GM18867 (cell line): ENCODE measurements at regions not wholly inside any gene's neighbourhood (a gene's known extent, or its start where the extent isn't known, plus 50 kb on each side); places are given as distances from the start of the nearest gene placed in this dataset.

Experiments
- ATAC-seq: cut with Tn5 transposase; IDR thresholded peaks from one replicate; pipeline ENCODE4 v1.9.1; 2021; ENCODE audit warnings: mild to moderate bottlenecking, moderate library complexity; ENCODE audit not compliant: unreplicated experiment

- ATAC-seq = no peak
Measured at GRCh38 chr12:115337693-115338543, 653.9 kb upstream of the TBX3 start.

GRCh38 chr12:115336506-115336905 lies 652.5 kb upstream of the TBX3 start:
- ATAC-seq = no peak

GRCh38 chr12:115335594-115335993 lies 651.6 kb upstream of the TBX3 start:
- no peak for ATAC-seq

GRCh38 chr12:115335048-115335447 lies 651.1 kb upstream of the TBX3 start:
- ATAC-seq = no peak

- ATAC-seq = no peak
Measured at GRCh38 chr12:115332945-115333344, 649.0 kb upstream of the TBX3 start.

- no peak for ATAC-seq
Measured at GRCh38 chr12:115325858-115326257, 641.9 kb upstream of the TBX3 start.

GRCh38 chr12:115324949-115325593 lies 641.1 kb upstream of the TBX3 start:
- no peak for ATAC-seq

- no peak for ATAC-seq
Measured at GRCh38 chr12:115323223-115323905, 639.4 kb upstream of the TBX3 start.

- peak; percentile 89 for ATAC-seq
Measured at GRCh38 chr12:115322275-115322674, 638.3 kb upstream of the TBX3 start.

- ATAC-seq = no peak
Measured at GRCh38 chr12:115320967-115321366, 637.0 kb upstream of the TBX3 start.

GRCh38 chr12:115320451-115320850 lies 636.5 kb upstream of the TBX3 start:
- ATAC-seq = no peak

GRCh38 chr12:115319446-115320040 lies 635.6 kb upstream of the TBX3 start:
- ATAC-seq = no peak

GRCh38 chr12:115313929-115314328 lies 630.0 kb upstream of the TBX3 start:
- no peak for ATAC-seq

- no peak for ATAC-seq
Measured at GRCh38 chr12:115312901-115313300, 628.9 kb upstream of the TBX3 start.

- ATAC-seq = no peak
Measured at GRCh38 chr12:115311875-115312274, 627.9 kb upstream of the TBX3 start.

GRCh38 chr12:115308918-115309317 lies 624.9 kb upstream of the TBX3 start:
- ATAC-seq = no peak

- ATAC-seq = no peak
Measured at GRCh38 chr12:115306380-115306779, 622.4 kb upstream of the TBX3 start.

GRCh38 chr12:115305867-115306266 lies 621.9 kb upstream of the TBX3 start:
- ATAC-seq = no peak

- ATAC-seq = no peak
Measured at GRCh38 chr12:115305275-115305674, 621.3 kb upstream of the TBX3 start.

- no peak for ATAC-seq
Measured at GRCh38 chr12:115303723-115304309, 619.8 kb upstream of the TBX3 start.

GRCh38 chr12:115297445-115297844 lies 613.5 kb upstream of the TBX3 start:
- ATAC-seq = no peak
